ENCODE measurements at regions not wholly inside any gene's neighbourhood (a gene's known extent, or its start where the extent isn't known, plus 50 kb on each side); places are given as distances from the start of the nearest gene placed in this dataset.

DNA sequence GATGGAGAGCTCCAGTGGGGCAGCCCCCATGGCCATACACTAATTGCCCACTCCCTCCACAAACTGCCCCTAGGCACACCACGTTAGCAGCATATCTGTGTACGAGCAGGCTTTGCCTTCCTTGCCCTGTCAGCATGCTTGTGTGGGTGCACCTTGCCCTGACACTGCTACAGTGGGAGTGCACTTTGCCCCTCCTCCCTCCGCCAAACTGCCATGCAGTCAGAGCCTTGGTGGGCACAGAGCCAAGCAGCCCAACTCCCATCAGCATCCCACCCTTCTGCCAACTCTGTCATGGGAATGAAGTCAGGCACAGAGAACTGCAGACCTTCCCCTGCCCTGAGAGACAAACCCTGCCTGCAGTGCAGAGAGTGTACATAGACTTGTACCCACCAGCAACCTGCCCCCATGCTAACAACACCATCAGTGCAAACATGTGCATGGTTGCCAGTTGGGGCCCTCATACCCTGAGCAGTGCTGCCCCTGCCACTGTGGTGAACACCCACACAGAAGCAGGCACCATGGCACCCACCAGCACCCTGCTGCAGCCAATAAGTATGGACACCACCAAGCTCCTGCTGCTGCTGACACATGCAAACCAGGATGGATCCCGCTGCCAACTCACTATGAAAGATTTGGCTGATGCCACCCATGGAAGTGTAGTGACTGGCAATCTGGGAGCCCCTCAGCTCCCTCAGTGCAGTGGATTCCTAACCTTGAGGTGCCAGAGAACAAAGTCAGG is 1197.7 kb upstream of the CELF2 start:
- no peak for TF ChIP-seq GATA2 (IDR thresholded peaks at IDR 0.05; ENCODE audit: low read depth, low read length)
- no peak for TF ChIP-seq GATA3 (IDR thresholded peaks at IDR 0.05; ENCODE audit: low read depth, low read length)

DNA sequence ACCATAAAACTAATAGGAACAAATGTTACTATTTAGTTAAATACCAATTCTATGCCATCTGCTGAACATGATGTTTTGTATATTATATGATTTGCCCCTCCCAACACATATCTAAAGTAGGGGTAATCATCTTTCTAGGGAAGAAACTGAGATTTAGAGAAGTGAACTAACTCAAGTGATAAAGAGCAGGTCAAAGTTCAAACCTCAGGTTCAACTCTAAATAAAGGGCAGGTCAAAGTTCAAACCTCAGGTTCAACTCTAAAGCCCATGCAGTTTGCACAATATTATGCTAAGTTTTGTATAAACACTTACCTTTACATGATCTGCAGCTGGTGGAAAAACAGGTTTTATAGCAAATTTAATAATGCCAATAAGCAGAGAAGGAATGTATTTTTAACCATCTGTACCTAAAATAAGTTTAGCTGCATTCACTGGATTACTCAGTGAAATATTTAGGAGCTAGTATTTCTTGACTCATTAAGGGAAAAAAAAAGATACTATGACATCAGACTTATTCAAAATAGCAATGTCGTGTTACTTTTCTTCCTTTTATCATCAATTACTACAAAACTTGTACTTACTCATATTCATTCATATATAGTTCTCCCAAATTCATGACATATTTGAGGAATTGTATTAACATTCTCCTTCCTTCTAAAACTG is 1194.3 kb upstream of the CELF2 start:
- no peak for TF ChIP-seq GATA3 (IDR thresholded peaks at IDR 0.05; ENCODE audit: low read depth, low read length)
- no peak for TF ChIP-seq GATA2 (IDR thresholded peaks at IDR 0.05; ENCODE audit: low read depth, low read length)

DNA sequence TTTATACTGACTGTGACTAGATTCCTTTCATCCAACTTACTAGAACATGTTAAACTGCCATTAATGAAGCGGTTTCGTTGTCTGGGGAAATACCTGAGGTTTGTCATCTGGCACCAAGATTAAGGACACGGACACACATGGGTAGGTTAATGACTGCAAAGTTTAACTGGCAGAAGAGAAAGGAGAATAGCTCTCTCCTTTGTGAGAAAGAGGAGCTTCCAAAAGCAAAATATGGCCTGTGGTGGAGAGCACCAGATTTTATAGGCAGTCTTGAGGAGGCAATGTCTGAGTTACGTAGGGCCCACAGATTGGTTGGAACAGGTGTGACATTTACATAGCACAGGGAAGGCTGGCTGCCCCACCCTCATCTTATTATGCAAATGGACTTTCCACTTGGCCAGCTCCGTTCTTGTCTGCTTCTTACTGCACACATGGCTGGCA is 1193.0 kb upstream of the CELF2 start:
- TF ChIP-seq GATA2 (IDR thresholded peaks at IDR 0.05; ENCODE audit: low read depth, low read length) (no peak), GATA3 (IDR thresholded peaks at IDR 0.05; ENCODE audit: low read depth, low read length) (no peak)

DNA sequence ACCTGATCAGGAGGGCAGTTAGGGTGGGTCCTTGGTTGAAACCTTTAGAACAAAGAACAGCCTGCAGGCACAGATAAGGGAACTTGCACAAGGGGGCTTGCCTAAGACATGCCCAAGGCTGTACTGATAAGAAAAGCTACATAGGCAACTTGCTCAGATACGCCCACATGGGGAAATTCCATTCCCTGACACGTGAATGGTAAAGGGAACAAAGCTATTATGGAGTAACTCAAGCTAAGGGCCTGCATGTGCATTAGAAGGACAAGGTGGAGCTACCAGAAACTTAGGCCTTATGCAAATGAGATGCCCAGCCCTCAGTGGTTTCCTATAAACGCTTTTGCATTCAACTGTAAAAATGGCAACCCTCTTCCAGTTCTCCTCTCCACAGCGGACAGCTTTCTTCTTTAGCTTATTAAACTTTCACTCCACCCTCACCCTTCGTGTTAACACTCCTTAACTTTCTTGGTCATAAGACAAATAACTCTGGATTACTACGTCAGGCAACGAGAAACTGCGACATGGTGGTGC is 1192.1 kb upstream of the CELF2 start:
- TF ChIP-seq GATA2 (IDR thresholded peaks at IDR 0.05; ENCODE audit: low read depth, low read length) = no peak
- TF ChIP-seq GATA3 (IDR thresholded peaks at IDR 0.05; ENCODE audit: low read depth, low read length) = no peak

DNA sequence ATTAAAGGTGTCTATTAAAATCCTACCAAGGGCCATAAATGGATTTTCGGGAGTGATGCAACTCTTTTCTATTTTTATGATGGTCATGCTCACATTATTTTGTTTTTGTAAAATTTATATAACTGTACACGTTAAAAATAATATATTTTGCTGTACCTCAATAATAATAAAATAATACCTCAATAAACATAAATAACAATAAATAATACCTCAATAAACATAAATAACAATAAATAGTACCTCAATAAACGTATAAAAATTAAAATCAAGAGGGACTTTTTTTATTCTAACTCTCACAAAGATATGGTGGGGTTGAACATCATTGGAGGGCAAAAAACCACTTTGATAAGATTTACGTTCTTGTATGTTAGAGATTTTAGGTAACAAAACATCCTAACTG is 1189.6 kb upstream of the CELF2 start:
- TF ChIP-seq GATA2 (IDR thresholded peaks at IDR 0.05; ENCODE audit: low read depth, low read length) = no peak
- TF ChIP-seq GATA3 (IDR thresholded peaks at IDR 0.05; ENCODE audit: low read depth, low read length) = no peak

DNA sequence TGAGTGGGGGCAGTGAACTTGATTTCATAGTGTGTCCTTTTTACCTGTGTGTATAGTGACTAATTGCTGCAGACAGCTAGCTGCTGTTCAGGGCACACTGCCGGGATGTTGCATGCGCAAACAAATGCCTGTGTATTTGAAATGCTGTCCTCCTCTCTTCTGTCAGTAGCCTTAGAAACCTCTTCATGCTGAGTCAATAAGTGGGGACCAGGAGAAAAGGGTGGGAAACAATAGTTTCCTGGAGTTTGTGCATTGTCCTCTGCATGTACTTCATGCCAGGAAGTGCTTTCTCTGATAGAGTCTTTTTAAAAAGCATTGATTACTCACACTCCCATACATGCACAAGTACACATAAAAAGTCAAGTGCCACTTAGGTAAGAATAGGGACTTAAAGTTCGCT is 1183.7 kb upstream of the CELF2 start:
- TF ChIP-seq GATA2 (IDR thresholded peaks at IDR 0.05; ENCODE audit: low read depth, low read length) (no peak), GATA3 (IDR thresholded peaks at IDR 0.05; ENCODE audit: low read depth, low read length) (no peak)

DNA sequence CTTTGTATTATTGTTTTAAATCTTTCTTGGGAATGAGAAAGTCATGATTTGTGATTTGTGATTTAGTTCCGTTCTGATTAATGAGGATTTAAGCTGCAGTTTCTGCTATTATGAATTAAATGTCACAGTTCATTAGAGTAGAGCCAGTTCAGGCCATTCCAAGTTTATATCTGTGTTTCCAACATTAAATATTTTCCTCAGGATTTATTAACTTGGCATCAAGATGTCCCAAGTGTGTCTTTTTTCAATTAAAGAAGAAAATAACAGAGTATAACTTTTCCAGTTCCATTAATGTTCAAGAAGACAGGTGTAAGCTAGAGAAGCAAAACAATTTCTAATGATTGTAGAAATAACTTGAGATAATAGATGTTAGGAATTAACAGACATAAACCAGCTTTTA is 1183.2 kb upstream of the CELF2 start:
- TF ChIP-seq GATA3 (IDR thresholded peaks at IDR 0.05; ENCODE audit: low read depth, low read length) = no peak
- no peak for TF ChIP-seq GATA2 (IDR thresholded peaks at IDR 0.05; ENCODE audit: low read depth, low read length)

DNA sequence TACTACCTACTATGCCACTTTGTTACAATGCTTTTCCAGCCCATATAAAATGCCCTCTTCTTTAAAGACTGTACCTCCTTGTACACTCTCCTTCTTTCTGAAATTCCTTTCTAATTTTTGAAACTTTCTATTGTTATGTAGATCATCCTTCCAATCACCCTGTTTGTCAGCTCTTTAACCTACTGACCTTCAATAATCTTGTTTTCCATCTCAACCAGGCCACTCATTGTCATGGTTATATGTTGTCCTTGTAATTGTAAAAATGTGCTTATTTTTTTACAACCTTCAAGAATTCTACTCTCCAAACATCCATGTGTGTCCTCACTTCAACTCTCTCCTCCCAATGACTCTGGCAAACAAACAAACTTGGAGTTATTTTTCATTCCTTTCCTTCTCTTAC is 1172.6 kb upstream of the CELF2 start:
- TF ChIP-seq GATA3 (IDR thresholded peaks at IDR 0.05; ENCODE audit: low read depth, low read length) (no peak), GATA2 (IDR thresholded peaks at IDR 0.05; ENCODE audit: low read depth, low read length) (no peak)

DNA sequence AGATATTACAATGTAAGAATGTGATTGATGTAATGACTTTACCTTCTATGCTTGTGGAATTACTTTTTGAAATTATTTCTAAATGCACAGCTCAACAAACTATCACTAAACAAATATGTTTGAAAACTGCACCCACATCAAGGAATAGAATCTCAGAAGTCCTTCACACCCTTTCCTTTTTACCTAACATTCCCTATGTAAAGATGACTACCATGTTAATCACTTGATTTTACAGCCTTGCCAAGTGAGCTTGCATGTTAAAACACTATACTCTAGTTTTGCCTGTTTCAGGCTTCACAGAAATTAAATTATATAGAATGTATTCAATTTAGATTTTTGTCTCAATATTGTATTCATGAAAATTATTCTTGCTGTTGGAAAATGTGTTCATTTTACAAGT is 1169.4 kb upstream of the CELF2 start:
- TF ChIP-seq GATA2 (IDR thresholded peaks at IDR 0.05; ENCODE audit: low read depth, low read length) (no peak), GATA3 (IDR thresholded peaks at IDR 0.05; ENCODE audit: low read depth, low read length) (no peak)

DNA sequence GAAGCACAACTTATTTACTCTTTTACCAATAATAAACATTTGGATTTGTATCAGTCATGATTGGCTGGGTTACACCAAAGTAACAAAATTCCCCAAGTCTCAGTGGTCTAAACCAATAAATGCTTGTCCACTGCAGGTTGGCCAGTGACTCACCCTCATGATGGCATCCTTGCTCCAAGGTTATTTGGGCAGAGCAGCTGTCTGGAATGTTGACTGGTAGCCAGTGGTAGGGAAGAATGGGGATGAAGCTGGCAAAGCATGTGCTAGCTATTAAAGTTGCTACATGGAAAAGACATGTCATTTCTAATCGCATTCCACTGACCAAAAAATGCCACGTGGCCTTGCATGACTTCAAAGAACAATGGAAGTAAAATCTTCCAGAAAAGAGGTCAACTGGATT is 1168.7 kb upstream of the CELF2 start:
- TF ChIP-seq GATA2 (IDR thresholded peaks at IDR 0.05; ENCODE audit: low read depth, low read length) (no peak), GATA3 (IDR thresholded peaks at IDR 0.05; ENCODE audit: low read depth, low read length) (no peak)

DNA sequence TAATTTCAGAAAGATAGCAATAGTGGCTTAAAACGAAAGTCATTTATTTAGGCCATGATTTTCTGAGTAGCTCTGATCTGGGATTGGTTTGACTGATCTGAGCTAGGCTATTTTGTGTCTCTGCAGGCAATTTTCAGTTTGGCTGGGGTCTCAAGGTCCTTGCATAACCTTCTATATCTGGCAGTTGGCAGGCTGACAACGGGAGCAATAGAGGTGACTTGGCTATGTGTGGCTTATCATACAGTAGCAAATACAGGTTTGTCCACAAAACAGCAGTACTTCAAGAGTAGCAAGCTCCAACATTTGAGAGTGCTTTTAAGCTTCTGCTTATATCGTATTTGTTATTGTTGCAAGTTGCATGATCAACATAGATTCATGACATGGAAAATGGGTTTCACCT is 1167.3 kb upstream of the CELF2 start:
- TF ChIP-seq GATA2 (IDR thresholded peaks at IDR 0.05; ENCODE audit: low read depth, low read length) = no peak
- no peak for TF ChIP-seq GATA3 (IDR thresholded peaks at IDR 0.05; ENCODE audit: low read depth, low read length)

DNA sequence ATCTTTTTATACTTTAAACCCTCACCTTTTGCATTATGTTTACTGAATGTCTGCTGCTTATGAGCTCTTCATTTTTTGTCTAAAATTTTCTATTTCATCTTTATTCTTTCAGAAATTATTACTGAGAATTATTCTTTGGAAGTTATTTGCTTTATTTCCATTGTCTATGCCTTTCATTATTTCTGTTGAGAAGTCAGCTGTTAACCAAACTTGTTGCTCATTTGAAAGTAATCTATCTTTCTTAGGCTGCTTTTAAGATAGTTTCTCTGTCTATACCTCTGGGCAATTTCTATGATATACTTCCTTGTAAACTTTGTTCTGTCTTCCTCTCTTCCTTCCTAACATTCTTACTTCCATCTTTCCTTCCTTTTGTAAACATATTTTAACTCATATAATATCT is 1165.9 kb upstream of the CELF2 start:
- TF ChIP-seq GATA3 (IDR thresholded peaks at IDR 0.05; ENCODE audit: low read depth, low read length) = no peak
- no peak for TF ChIP-seq GATA2 (IDR thresholded peaks at IDR 0.05; ENCODE audit: low read depth, low read length)

DNA sequence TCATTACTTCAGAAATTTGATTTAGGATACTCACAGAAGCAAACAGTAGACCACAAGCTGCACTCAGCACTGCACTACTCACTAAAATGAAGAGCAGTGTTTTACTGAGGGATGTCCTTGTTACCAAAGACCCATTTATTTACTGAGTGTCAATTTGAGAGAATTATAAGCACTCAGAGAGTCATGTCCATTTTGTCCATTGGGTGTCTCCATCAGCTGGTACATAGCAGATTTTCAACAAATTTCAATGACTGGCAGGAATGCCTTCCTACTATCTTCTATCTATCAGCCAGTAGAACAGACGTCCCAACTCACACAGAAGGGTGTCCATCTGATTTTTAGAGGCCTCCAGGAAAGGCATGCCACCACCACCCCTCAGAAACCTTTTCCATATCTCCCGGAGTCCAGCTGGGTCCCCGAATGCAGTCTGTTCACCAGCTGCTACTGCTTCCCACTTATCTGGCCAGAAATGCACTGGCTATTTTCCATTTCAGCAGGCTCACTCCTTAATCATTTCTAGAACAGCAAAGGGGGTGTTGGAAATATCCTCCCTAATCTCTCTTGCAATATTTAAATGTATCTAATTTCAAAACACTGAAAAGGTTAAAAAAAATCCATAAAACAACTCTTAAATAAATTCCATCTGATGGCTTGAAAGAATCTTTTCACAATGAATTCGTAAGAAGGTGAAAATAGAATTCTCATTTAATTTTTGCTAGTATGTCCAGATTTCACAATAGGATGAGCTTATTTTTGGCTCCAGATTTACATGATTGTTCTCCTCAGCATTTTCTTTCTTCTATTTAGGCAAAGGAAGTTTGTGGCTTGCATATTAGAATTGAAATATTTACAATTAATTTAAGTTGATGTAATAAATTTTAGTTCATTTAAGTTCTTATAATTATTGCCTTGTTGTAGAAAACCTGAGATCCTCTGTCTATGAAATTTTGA is 1164.0 kb upstream of the CELF2 start:
- TF ChIP-seq GATA2 (IDR thresholded peaks at IDR 0.05; ENCODE audit: low read depth, low read length) (no peak), GATA3 (IDR thresholded peaks at IDR 0.05; ENCODE audit: low read depth, low read length) (no peak)

DNA sequence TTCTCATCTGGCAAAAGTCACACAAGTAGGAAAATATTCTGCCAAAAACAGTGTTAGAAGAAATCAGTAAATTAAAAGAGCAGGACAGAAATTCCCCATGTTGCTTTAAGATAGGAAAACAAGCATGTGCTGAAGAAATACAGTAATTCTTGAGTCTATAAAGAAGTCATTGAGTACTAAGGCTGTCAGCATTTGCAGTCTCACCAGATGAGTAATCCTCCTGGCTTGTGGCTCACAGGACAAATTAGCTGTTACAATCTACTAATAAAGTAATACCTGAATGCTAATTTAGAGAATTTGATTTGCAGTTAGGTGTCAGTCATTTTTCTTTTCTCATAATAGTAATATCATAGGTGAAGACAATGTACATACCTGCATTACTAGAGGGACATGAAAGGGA is 1158.9 kb upstream of the CELF2 start:
- TF ChIP-seq GATA3 (IDR thresholded peaks at IDR 0.05; ENCODE audit: low read depth, low read length) = no peak
- no peak for TF ChIP-seq GATA2 (IDR thresholded peaks at IDR 0.05; ENCODE audit: low read depth, low read length)

Data from SH-SY5Y (cell line).